ENCODE measurements at regions not wholly inside any gene's neighbourhood (a gene's known extent, or its start where the extent isn't known, plus 50 kb on each side); places are given as distances from the start of the nearest gene placed in this dataset.

DNA sequence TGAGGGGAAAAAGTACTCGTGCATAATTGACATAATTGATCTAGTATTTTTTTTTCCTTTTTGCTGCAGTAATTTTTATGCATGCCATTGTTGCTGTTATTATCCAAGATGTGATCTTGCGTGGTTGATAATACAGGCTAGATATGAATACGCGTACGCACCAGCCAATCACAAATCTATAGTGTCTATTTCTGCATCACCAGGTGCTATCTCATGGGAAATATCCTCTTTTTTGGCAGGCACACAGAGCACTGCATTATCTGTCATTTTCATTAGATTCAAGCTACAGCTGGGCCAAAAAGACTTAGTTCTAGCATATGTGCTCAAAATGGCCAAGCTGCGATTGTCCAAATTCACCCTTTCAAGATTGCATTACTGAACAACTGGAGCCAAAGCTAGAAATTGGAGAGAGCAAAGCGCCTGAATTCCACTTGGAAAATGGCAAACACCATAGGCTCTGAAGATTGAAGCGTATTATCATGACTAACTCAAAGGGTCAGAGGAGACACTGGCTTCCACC, 181.1 kb downstream of the TSHZ3 start:
- no peak for TF ChIP-seq CTCF (IDR thresholded peaks at IDR 0.05)
- no peak for TF ChIP-seq TP53 (CRISPR knock-in tag; IDR thresholded peaks at IDR 0.05)
